H9 (cell line): ENCODE measurements at regions not wholly inside any gene's neighbourhood (a gene's known extent, or its start where the extent isn't known, plus 50 kb on each side); places are given as distances from the start of the nearest gene placed in this dataset.

Experiments
- DNase-seq: peaks from one replicate; pipeline ENCODE4 v3.0.0-alpha.2; 2017
- H2AFZ ChIP-seq: one replicate; pipeline ENCODE4 v1.6.1; 2013; ENCODE audit warnings: mild to moderate bottlenecking, low read length, control low read depth, moderate library complexity
- H2AK5ac ChIP-seq: 2 replicates; pipeline ENCODE4 v1.6.1; 2013; ENCODE audit warnings: low read length, control low read depth, mixed read lengths; ENCODE audit not compliant: insufficient read length
- H2BK120ac ChIP-seq: one replicate; pipeline ENCODE4 v1.6.1; 2013; ENCODE audit warnings: low read depth, mild to moderate bottlenecking, low read length, control low read depth, inconsistent platforms; ENCODE audit not compliant: poor library complexity, severe bottlenecking
- H2BK12ac ChIP-seq: 2 replicates; pipeline ENCODE4 v1.6.1; 2013; ENCODE audit warnings: low read length, control low read depth, mixed read lengths, low read depth; ENCODE audit not compliant: insufficient read length
- H2BK15ac ChIP-seq: 2 replicates; pipeline ENCODE4 v1.6.1; 2013; ENCODE audit warnings: low read depth, low read length, control low read depth
- H2BK20ac ChIP-seq: one replicate; pipeline ENCODE4 v1.6.1; 2013; ENCODE audit warnings: low read depth, mild to moderate bottlenecking, low read length, control low read depth, inconsistent platforms; ENCODE audit not compliant: poor library complexity, severe bottlenecking
- H2BK5ac ChIP-seq: 2 replicates; pipeline ENCODE4 v1.6.1; 2013; ENCODE audit warnings: low read length, control low read depth, mixed read lengths; ENCODE audit not compliant: insufficient read length
- H3K14ac ChIP-seq: 2 replicates; pipeline ENCODE4 v1.6.1; 2013; ENCODE audit warnings: low read length, control low read depth; ENCODE audit not compliant: insufficient read depth
- H3K18ac ChIP-seq: 2 replicates; pipeline ENCODE4 v1.6.1; 2013; ENCODE audit warnings: low read depth, mild to moderate bottlenecking, mixed read lengths, low read length, control low read depth; ENCODE audit not compliant: insufficient read length
- H3K23ac ChIP-seq: 2 replicates; pipeline ENCODE4 v1.6.1; 2013; ENCODE audit warnings: low read length, control low read depth, mixed read lengths, low read depth; ENCODE audit not compliant: insufficient read length
- H3K23me2 ChIP-seq: 2 replicates; pipeline ENCODE4 v1.6.1; 2013; ENCODE audit warnings: low read depth, mild to moderate bottlenecking, mixed read lengths, low read length, control low read depth; ENCODE audit not compliant: insufficient read length, poor library complexity, severe bottlenecking
- H3K27ac ChIP-seq: 2 replicates; pipeline ENCODE4 v1.5.1; 2013; ENCODE audit warnings: low read length, control low read depth, mixed read lengths, low read depth; ENCODE audit not compliant: insufficient read length
- H3K27me3 ChIP-seq: 2 replicates; pipeline ENCODE4 v1.6.1; 2013; ENCODE audit warnings: low read length, control low read depth, inconsistent platforms; ENCODE audit not compliant: insufficient read depth
- H3K4ac ChIP-seq: 2 replicates; pipeline ENCODE4 v1.6.1; 2013; ENCODE audit warnings: low read depth, mild to moderate bottlenecking, control low read depth, inconsistent platforms, low read length, moderate library complexity
- H3K4me1 ChIP-seq: 2 replicates; pipeline ENCODE4 v1.6.1; 2013; ENCODE audit warnings: low read length, control low read depth, inconsistent platforms; ENCODE audit not compliant: insufficient read depth
- H3K4me2 ChIP-seq: 2 replicates; pipeline ENCODE4 v1.6.1; 2013; ENCODE audit warnings: low read length, control low read depth, mixed read lengths; ENCODE audit not compliant: insufficient read length, insufficient read depth
- H3K56ac ChIP-seq: 2 replicates; pipeline ENCODE4 v1.6.1; 2013; ENCODE audit warnings: low read depth, mild to moderate bottlenecking, mixed read lengths, low read length, control low read depth; ENCODE audit not compliant: insufficient read length
- H3K79me1 ChIP-seq: 2 replicates; pipeline ENCODE4 v1.6.1; 2013; ENCODE audit warnings: low read depth, mild to moderate bottlenecking, moderate library complexity, low read length, control low read depth, inconsistent platforms; ENCODE audit not compliant: insufficient read depth, poor library complexity, severe bottlenecking
- H3K79me2 ChIP-seq: 2 replicates; pipeline ENCODE4 v1.6.1; 2013; ENCODE audit warnings: low read length, control low read depth, inconsistent platforms; ENCODE audit not compliant: insufficient read depth
- H3K9ac ChIP-seq: 2 replicates; pipeline ENCODE4 v1.6.1; 2013; ENCODE audit warnings: low read length, control low read depth, mixed read lengths; ENCODE audit not compliant: insufficient read length; ENCODE audit errors: extremely low read depth
- H3K9me3 ChIP-seq: one replicate; pipeline ENCODE4 v1.6.1; 2013; ENCODE audit warnings: low read depth, low read length, inconsistent platforms; ENCODE audit not compliant: control insufficient read depth
- H3T11ph ChIP-seq: one replicate; pipeline ENCODE4 v1.6.1; 2013; ENCODE audit warnings: mild to moderate bottlenecking, low read length, control low read depth, inconsistent platforms
- H4K20me1 ChIP-seq: one replicate; pipeline ENCODE4 v1.6.1; 2013; ENCODE audit not compliant: control insufficient read depth, insufficient read length, insufficient read depth
- H4K5ac ChIP-seq: 2 replicates; pipeline ENCODE4 v1.6.1; 2013; ENCODE audit warnings: low read depth, mild to moderate bottlenecking, mixed read lengths, low read length, control low read depth; ENCODE audit not compliant: insufficient read length
- H4K8ac ChIP-seq: replicated peaks from 2 replicates; pipeline ENCODE4 v1.6.1; 2013; ENCODE audit warnings: low read length, control low read depth, mixed read lengths, low read depth; ENCODE audit not compliant: insufficient read length
- H4K91ac ChIP-seq: 2 replicates; pipeline ENCODE4 v1.6.1; 2013; ENCODE audit warnings: low read depth, mild to moderate bottlenecking, moderate library complexity, mixed read lengths, low read length, control low read depth; ENCODE audit not compliant: insufficient read length
- H3K27ac Mint-ChIP-seq, 3 experiments: 2 replicates in 2 of 3; 3 replicates in 1 of 3; pipeline ENCODE4 v1.8.0; 2020 to 2021; ENCODE audit warnings: mixed read lengths in 3 of 3, mild to moderate bottlenecking in 1 of 3, moderate library complexity in 1 of 3
- H3K27me3 Mint-ChIP-seq: 2 replicates; pipeline ENCODE4 v1.8.0; 2021; ENCODE audit warnings: low read depth, mild to moderate bottlenecking, moderate library complexity, mixed read lengths
- H3K36me3 Mint-ChIP-seq, 3 experiments: 2 replicates in 2 of 3; 3 replicates in 1 of 3; pipeline ENCODE4 v1.8.0; 2020 to 2021; ENCODE audit warnings: low read depth in 3 of 3, mixed read lengths in 3 of 3; ENCODE audit not compliant: insufficient read depth in 1 of 3
- H3K4me1 Mint-ChIP-seq, 2 experiments: 2 replicates each; pipeline ENCODE4 v1.8.0; 2020; ENCODE audit warnings: mixed read lengths in 2 of 2
- H3K4me3 Mint-ChIP-seq, 2 experiments: 2 replicates in 1 of 2; 3 replicates in 1 of 2; pipeline ENCODE4 v1.8.0; 2020 to 2021; ENCODE audit warnings: mild to moderate bottlenecking in 2 of 2, mixed read lengths in 2 of 2, moderate library complexity in 1 of 2
- H3K9me3 Mint-ChIP-seq, 2 experiments: 2 replicates in 1 of 2; 3 replicates in 1 of 2; pipeline ENCODE4 v1.8.0; 2020; ENCODE audit warnings: mild to moderate bottlenecking in 2 of 2, mixed read lengths in 2 of 2, moderate library complexity in 1 of 2
- CTCF ChIP-seq: fragments of 200-600 bp; sonication (generic); conservative IDR thresholded peaks from 3 replicates; pipeline ENCODE4 v1.8.0; 2021; ENCODE audit warnings: antibody characterized with exemption, mild to moderate bottlenecking
- WGBS: extraction: QIAGEN DNeasy Blood & Tissue Kit; methylation state at CpG from one replicate; pipeline ENCODE4 v1.1.7; 2013; ENCODE audit warnings: missing lambda C conversion rate, low lambda C conversion rate, mixed read lengths; ENCODE audit not compliant: insufficient read length; ENCODE audit errors: extremely low coverage; 5-methylcytosine and 5-hydroxymethylcytosine counted together

- H3K27me3 ChIP-seq, result no peaks in the 10 kb centered on the region
- H3K23me2 ChIP-seq, result no peaks in the 10 kb centered on the region
- H3K18ac ChIP-seq, result no peak overlapping the region
- H2BK120ac ChIP-seq, result no peak overlapping the region
- no peak for TF ChIP-seq CTCF
- H3K9ac ChIP-seq, result no peak overlapping the region
- no peak overlapping the region for H3T11ph ChIP-seq
- H2AFZ ChIP-seq, result no peak overlapping the region
- no peaks in the 10 kb centered on the region for H3K79me2 ChIP-seq
- H2AK5ac ChIP-seq, result no peak overlapping the region
- no peaks in the 10 kb centered on the region for H4K20me1 ChIP-seq
- H2BK15ac ChIP-seq, result no peak overlapping the region
- H3K79me1 ChIP-seq, result no peaks in the 10 kb centered on the region
- H2BK12ac ChIP-seq, result no peak overlapping the region
- 100% methylated on average over 2 of the region's 3 CpGs for WGBS
- H3K36me3 Mint-ChIP-seq, result no peaks in the 10 kb centered on the region
- H3K9me3 ChIP-seq, result no peaks in the 10 kb centered on the region
- H2BK20ac ChIP-seq, result no peak overlapping the region
- H3K4me1 Mint-ChIP-seq, result peaks cover 9 to 15% of the 10 kb centered on the region in 2 experiments
- no peak overlapping the region for H3K27ac Mint-ChIP-seq
- no peak overlapping the region for H4K91ac ChIP-seq
- H3K27me3 Mint-ChIP-seq, result no peaks in the 10 kb centered on the region
- H2BK5ac ChIP-seq, result no peak overlapping the region
- H3K23ac ChIP-seq, result no peak overlapping the region
- no peaks in the 10 kb centered on the region; the same call in 1 of the 2 replicates for H3K4me1 ChIP-seq
- no peak overlapping the region for H3K27ac ChIP-seq
- no peak overlapping the region for H3K56ac ChIP-seq
- H3K9me3 Mint-ChIP-seq, result no peaks in the 10 kb centered on the region
- H3K4me2 ChIP-seq, result no peak overlapping the region
- no peak overlapping the region for H4K8ac ChIP-seq
- no peak overlapping the region for H3K4ac ChIP-seq
- no peak for DNase-seq
- no peak overlapping the region for H3K14ac ChIP-seq
- H4K5ac ChIP-seq, result no peak overlapping the region
- H3K4me3 Mint-ChIP-seq, result no peak overlapping the region
Observed at GRCh38 chr14:34093883-34094282, 143.0 kb upstream of the EGLN3 start.
